Smooth muscle cell (in vitro differentiated cells): ENCODE measurements at regions not wholly inside any gene's neighbourhood (a gene's known extent, or its start where the extent isn't known, plus 50 kb on each side); places are given as distances from the start of the nearest gene placed in this dataset.

Experiments used
- DNase-seq: peaks from one replicate; lab custom pipeline; 2025; ENCODE audit not compliant: unreplicated experiment; lab: John Stamatoyannopoulos, UW
- H2AFZ ChIP-seq: fragments of 200-600 bp; sonication (generic); 2 replicates; pipeline ENCODE4 v1.6.0; 2016; ENCODE audit warnings: antibody characterized with exemption, low read depth, mild to moderate bottlenecking
- H3F3A ChIP-seq: fragments of 200-600 bp; sonication (generic); 2 replicates; pipeline ENCODE4 v1.6.0; 2017; ENCODE audit warnings: antibody characterized with exemption, low read depth
- H3K27ac ChIP-seq: fragments of 200-600 bp; sonication (generic); 2 replicates; pipeline ENCODE4 v1.5.1; 2016; ENCODE audit warnings: low read depth, mild to moderate bottlenecking
- H3K27me3 ChIP-seq: fragments of 200-600 bp; sonication (generic); 2 replicates; pipeline ENCODE4 v1.6.1; 2016; ENCODE audit warnings: low read depth, mild to moderate bottlenecking
- H3K36me3 ChIP-seq: fragments of 200-600 bp; sonication (generic); 2 replicates; pipeline ENCODE4 v1.5.1; 2016; ENCODE audit warnings: low read depth
- H3K4me1 ChIP-seq: fragments of 200-600 bp; sonication (generic); 2 replicates; pipeline ENCODE4 v1.5.1; 2016; ENCODE audit warnings: low read depth
- H3K4me2 ChIP-seq: fragments of 200-600 bp; sonication (generic); 2 replicates; pipeline ENCODE4 v1.6.0; 2016; ENCODE audit warnings: mild to moderate bottlenecking
- H3K4me3 ChIP-seq: fragments of 200-600 bp; sonication (generic); 2 replicates; pipeline ENCODE4 v1.5.1; 2016; ENCODE audit warnings: mild to moderate bottlenecking
- H3K79me2 ChIP-seq: fragments of 200-600 bp; sonication (generic); 2 replicates; pipeline ENCODE4 v1.6.0; 2016; ENCODE audit warnings: low read depth, mild to moderate bottlenecking
- H3K9ac ChIP-seq: fragments of 200-600 bp; sonication (generic); 2 replicates; pipeline ENCODE4 v1.6.0; 2016; ENCODE audit warnings: low read depth
- H3K9me3 ChIP-seq: fragments of 200-600 bp; sonication (generic); replicated peaks from 2 replicates; pipeline ENCODE4 v1.5.1; 2016; ENCODE audit warnings: low read depth
- H4K20me1 ChIP-seq: fragments of 200-600 bp; sonication (generic); 2 replicates; pipeline ENCODE4 v1.6.0; 2016; ENCODE audit warnings: low read depth
- WGBS: methylation state at CpG from one replicate; pipeline ENCODE4 v1.1.7; 2016; ENCODE audit warnings: low lambda C conversion rate; 5-methylcytosine and 5-hydroxymethylcytosine counted together
- TF ChIP-seq, protein P1 (sequence below): fragments of 200-600 bp; sonication (generic); IDR thresholded peaks from 2 replicates; pipeline ENCODE4 v1.5.1; 2017; ENCODE audit warnings: borderline replicate concordance, mild to moderate bottlenecking, antibody characterized with exemption; ENCODE audit not compliant: insufficient read depth, poor library complexity, severe bottlenecking

DNA sequence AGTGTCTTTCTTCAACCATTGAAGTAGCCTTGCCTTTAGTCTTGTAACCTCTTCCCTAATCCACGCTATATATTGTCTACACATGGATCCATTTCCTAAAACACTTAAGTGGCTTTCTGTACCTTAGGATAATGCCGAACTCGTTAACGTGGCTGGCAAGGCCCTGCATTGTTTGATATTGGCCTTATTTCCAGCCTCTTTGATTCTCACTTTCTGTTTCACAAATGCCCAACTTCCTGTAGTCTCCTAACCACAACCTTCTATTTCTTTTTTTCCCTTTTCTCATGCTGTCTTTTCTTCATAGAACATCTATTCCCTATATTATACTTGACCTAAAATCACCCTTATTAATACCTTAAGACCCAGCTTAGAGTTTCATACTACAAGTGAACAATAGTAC is 536.0 kb downstream of the LMO4 start:
- Histone ChIP-seq H3K27me3 (no peaks in the 10 kb centered on the region), H3K79me2 (no peaks in the 10 kb centered on the region), H3K4me2 (no peak overlapping the region), H3K9ac (no peak overlapping the region), H2AFZ (no peak overlapping the region), H3K27ac (no peak overlapping the region), H3K36me3 (no peaks in the 10 kb centered on the region), H3K4me1 (no peaks in the 10 kb centered on the region), H3F3A (no peaks in the 10 kb centered on the region), H4K20me1 (no peaks in the 10 kb centered on the region), H3K9me3 (peaks cover 4% of the 10 kb centered on the region), H3K4me3 (no peak overlapping the region)
- DNase-seq, result no peak
- TF ChIP-seq, protein P1, sequence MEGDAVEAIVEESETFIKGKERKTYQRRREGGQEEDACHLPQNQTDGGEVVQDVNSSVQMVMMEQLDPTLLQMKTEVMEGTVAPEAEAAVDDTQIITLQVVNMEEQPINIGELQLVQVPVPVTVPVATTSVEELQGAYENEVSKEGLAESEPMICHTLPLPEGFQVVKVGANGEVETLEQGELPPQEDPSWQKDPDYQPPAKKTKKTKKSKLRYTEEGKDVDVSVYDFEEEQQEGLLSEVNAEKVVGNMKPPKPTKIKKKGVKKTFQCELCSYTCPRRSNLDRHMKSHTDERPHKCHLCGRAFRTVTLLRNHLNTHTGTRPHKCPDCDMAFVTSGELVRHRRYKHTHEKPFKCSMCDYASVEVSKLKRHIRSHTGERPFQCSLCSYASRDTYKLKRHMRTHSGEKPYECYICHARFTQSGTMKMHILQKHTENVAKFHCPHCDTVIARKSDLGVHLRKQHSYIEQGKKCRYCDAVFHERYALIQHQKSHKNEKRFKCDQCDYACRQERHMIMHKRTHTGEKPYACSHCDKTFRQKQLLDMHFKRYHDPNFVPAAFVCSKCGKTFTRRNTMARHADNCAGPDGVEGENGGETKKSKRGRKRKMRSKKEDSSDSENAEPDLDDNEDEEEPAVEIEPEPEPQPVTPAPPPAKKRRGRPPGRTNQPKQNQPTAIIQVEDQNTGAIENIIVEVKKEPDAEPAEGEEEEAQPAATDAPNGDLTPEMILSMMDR, result no peak
- 91% methylated on average over 4 of the region's 4 CpGs for WGBS

DNA sequence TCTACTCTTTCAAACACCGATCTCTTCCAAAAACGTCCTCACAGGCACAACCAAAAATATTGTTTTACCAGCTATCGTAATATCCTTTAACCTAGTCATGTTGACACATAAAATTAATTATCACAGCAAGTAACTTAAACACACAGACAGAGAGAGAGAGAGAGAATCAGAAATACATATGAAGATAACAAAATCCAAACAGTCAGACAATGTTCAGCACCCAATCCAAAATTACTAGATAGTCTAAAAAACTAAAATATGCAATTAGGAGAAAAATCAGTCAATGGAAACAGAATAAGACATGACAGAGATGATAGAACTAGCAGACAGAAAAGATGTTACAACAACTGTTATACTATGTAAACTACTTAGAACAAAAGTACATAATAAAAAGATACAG is 537.7 kb downstream of the LMO4 start:
- Histone ChIP-seq H3K4me3 (no peak overlapping the region), H3K36me3 (no peaks in the 10 kb centered on the region), H3F3A (no peaks in the 10 kb centered on the region), H3K9ac (no peak overlapping the region), H3K27ac (no peak overlapping the region), H4K20me1 (no peaks in the 10 kb centered on the region), H3K79me2 (no peaks in the 10 kb centered on the region), H2AFZ (no peak overlapping the region), H3K4me1 (no peaks in the 10 kb centered on the region), H3K4me2 (no peak overlapping the region), H3K27me3 (no peaks in the 10 kb centered on the region), H3K9me3 (peaks cover 4% of the 10 kb centered on the region)
- 96% methylated on average over 3 of the region's 3 CpGs for WGBS
- TF ChIP-seq, protein P1, result no peak
- DNase-seq, result no peak

DNA sequence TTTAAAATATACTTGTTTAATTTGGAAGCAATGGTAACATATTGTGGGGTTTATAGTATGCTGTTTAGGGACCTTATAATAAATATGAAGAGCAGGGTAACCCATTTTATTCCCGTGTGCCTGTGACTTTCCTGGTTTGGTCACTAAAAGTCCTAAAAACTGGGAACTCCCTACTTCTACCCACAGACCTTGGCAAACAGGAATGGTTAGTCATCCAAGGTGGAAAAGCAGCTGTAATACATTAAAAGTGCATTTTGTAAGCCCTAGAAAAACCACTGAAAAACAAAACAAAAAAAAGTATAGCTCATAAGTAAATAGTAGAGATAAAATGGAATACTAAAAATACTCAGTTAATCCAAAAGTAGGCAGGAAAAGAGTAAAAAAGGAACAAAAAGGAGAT is 538.9 kb downstream of the LMO4 start:
- Histone ChIP-seq H3K4me3 (no peak overlapping the region), H3K9ac (no peak overlapping the region), H3K9me3 (peaks cover 4% of the 10 kb centered on the region), H3K27ac (no peak overlapping the region), H2AFZ (no peak overlapping the region), H4K20me1 (no peaks in the 10 kb centered on the region), H3K79me2 (no peaks in the 10 kb centered on the region), H3K4me2 (no peak overlapping the region), H3K27me3 (no peaks in the 10 kb centered on the region), H3K4me1 (no peaks in the 10 kb centered on the region), H3K36me3 (no peaks in the 10 kb centered on the region), H3F3A (no peaks in the 10 kb centered on the region)
- DNase-seq, result no peak
- WGBS, result 69% methylated on average over 1 of the region's 1 CpG
- TF ChIP-seq, protein P1, result no peak

DNA sequence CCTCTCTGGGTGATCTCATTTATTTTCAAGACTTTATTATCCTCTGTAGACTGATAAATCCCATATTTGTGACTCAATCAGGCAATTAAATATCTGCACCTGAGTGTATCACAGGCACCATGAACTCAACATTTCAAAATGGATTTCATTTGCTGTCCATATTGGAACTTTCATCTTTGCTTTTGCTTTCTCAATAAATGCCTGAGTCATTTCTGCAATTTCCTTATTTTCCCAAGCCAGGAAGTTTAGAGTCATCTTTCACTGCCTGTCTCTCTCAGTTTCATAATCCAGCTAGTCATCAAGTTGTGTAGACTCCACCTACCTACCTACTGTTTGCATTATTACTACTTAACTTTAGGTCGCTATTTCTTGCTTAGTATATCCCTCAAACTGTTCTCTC is 540.9 kb downstream of the LMO4 start:
- Histone ChIP-seq H3K79me2 (no peaks in the 10 kb centered on the region), H3F3A (no peaks in the 10 kb centered on the region), H3K27ac (no peak overlapping the region), H3K36me3 (no peaks in the 10 kb centered on the region), H4K20me1 (no peaks in the 10 kb centered on the region), H3K4me3 (no peak overlapping the region), H3K4me2 (no peak overlapping the region), H3K9me3 (peaks cover 4% of the 10 kb centered on the region), H3K4me1 (no peaks in the 10 kb centered on the region), H3K27me3 (no peaks in the 10 kb centered on the region), H3K9ac (no peak overlapping the region), H2AFZ (peak overlapping the region; percentile 56)
- 75% methylated on average over 1 of the region's 1 CpG for WGBS
- TF ChIP-seq, protein P1, result no peak
- DNase-seq, result no peak
